GM12878 (cell line): ENCODE measurements at regions not wholly inside any gene's neighbourhood (a gene's known extent, or its start where the extent isn't known, plus 50 kb on each side); places are given as distances from the start of the nearest gene placed in this dataset.

ENCODE experiments used
- CHD1 ChIP-seq: IDR thresholded peaks from 2 replicates; pipeline ENCODE4 v1.6.1; 2012; ENCODE audit warnings: low read depth, low read length, improper control_type of control experiment
- DPF2 ChIP-seq: fragments of 450-650 bp; IDR thresholded peaks from 2 replicates; pipeline ENCODE4 v1.6.1; 2017; ENCODE audit warnings: mild to moderate bottlenecking
- GABPA ChIP-seq: IDR thresholded peaks from 2 replicates; pipeline ENCODE4 v1.6.1; 2014; ENCODE audit warnings: antibody characterized with exemption, low read depth, mild to moderate bottlenecking, inconsistent platforms
- MTA3 ChIP-seq: IDR thresholded peaks from 2 replicates; pipeline ENCODE4 v1.6.1; 2012; ENCODE audit warnings: low read length, inconsistent platforms, borderline replicate concordance
- RELA ChIP-seq: fragments of 450-650 bp; IDR thresholded peaks from 2 replicates; pipeline ENCODE4 v1.8.0; 2014; ENCODE audit warnings: borderline replicate concordance; ENCODE audit not compliant: partially characterized antibody
- YY1 ChIP-seq: IDR thresholded peaks from 2 replicates; pipeline ENCODE4 v1.6.1; 2011; ENCODE audit warnings: low read depth, mild to moderate bottlenecking, low read length
- TF ChIP-seq, protein P1 (sequence below), 3 experiments: IDR thresholded peaks in 2 of 3; conservative IDR thresholded peaks in 1 of 3; 2 replicates each; pipeline ENCODE4 v1.5.1; 2011; ENCODE audit warnings: low read depth in 3 of 3, low read length in 3 of 3, mild to moderate bottlenecking in 3 of 3, control low read depth in 2 of 3, moderate library complexity in 2 of 3, inconsistent platforms in 1 of 3, mixed read lengths in 1 of 3; ENCODE audit not compliant: control insufficient read depth in 2 of 3, insufficient read depth in 1 of 3; ENCODE audit errors: extremely low read depth in 1 of 3
- TF ChIP-seq, protein P2 (sequence below): IDR thresholded peaks from 2 replicates; pipeline ENCODE4 v1.6.1; 2011; ENCODE audit warnings: borderline replicate concordance, low read depth, mild to moderate bottlenecking, moderate library complexity, low read length; ENCODE audit not compliant: insufficient read depth, poor library complexity, severe bottlenecking

DNA sequence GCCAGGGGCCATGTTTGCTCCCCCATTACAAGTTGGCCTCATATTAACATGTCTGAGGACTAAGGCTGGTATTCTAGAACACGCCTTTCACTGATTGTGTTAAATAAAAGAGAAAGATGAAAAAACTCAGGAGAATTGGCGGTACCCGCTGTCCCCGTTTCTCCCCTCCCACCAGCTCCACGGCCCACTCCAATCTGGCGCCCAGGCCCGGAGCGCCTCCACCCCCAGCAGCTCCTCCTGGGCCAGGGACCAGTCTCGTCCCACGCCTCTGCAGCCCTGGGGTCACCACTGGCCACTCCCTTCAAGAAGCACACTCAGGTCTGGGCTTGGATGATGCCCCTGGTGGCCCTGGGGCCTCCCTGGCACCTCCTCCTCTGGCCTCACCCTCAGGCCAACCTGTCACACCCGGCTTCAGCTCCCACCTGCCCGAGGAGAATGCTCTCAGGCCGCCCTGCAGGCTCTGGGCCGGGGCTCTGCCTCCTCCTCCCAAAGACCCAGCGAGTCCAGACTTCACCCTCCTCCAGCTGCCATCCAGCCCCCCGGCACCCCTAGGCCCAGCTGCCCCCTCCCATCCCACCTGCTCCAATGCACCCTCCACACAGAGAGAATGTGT lies 133.0 kb upstream of the PPP1R26 start:
- TF ChIP-seq DPF2, result no peak
- no peak for TF ChIP-seq MTA3
- TF ChIP-seq, protein P1, sequence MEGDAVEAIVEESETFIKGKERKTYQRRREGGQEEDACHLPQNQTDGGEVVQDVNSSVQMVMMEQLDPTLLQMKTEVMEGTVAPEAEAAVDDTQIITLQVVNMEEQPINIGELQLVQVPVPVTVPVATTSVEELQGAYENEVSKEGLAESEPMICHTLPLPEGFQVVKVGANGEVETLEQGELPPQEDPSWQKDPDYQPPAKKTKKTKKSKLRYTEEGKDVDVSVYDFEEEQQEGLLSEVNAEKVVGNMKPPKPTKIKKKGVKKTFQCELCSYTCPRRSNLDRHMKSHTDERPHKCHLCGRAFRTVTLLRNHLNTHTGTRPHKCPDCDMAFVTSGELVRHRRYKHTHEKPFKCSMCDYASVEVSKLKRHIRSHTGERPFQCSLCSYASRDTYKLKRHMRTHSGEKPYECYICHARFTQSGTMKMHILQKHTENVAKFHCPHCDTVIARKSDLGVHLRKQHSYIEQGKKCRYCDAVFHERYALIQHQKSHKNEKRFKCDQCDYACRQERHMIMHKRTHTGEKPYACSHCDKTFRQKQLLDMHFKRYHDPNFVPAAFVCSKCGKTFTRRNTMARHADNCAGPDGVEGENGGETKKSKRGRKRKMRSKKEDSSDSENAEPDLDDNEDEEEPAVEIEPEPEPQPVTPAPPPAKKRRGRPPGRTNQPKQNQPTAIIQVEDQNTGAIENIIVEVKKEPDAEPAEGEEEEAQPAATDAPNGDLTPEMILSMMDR (IDR thresholded peaks at IDR 0.05 in 2 of 3, conservative IDR thresholded peaks at IDR 0.05 in 1 of 3; ENCODE audit: control insufficient read depth in 2 of 3, extremely low read depth in 1 of 3, insufficient read depth in 1 of 3, low read depth in 3 of 3, low read length in 3 of 3), result no peak
- TF ChIP-seq GABPA, result no peak
- TF ChIP-seq YY1, result no peak
- TF ChIP-seq, protein P2, sequence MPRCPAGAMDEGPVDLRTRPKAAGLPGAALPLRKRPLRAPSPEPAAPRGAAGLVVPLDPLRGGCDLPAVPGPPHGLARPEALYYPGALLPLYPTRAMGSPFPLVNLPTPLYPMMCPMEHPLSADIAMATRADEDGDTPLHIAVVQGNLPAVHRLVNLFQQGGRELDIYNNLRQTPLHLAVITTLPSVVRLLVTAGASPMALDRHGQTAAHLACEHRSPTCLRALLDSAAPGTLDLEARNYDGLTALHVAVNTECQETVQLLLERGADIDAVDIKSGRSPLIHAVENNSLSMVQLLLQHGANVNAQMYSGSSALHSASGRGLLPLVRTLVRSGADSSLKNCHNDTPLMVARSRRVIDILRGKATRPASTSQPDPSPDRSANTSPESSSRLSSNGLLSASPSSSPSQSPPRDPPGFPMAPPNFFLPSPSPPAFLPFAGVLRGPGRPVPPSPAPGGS, result no peak
- no peak for TF ChIP-seq RELA
- TF ChIP-seq CHD1, result no peak
